Body of pancreas (tissue), 4 donors: ENCODE measurements at regions not wholly inside any gene's neighbourhood (a gene's known extent, or its start where the extent isn't known, plus 50 kb on each side); places are given as distances from the start of the nearest gene placed in this dataset.

Experiments used
- POLR2A ChIP-seq, 3 donors: fragments of 450-650 bp; IDR thresholded peaks; one replicate each; pipeline ENCODE4 v1.6.1; 2016; ENCODE audit warnings: antibody characterized with exemption in 3 of 3, mild to moderate bottlenecking in 2 of 3
- TF ChIP-seq, protein P1 (sequence below), 7 experiments: fragments of 450-650 bp in 4 of 7; fragments of 200-600 bp in 3 of 7; sonication (generic) in 3 of 7; IDR thresholded peaks; one replicate each; pipeline ENCODE4 v1.5.1; 2016 to 2019; ENCODE audit warnings: antibody characterized with exemption in 7 of 7

DNA sequence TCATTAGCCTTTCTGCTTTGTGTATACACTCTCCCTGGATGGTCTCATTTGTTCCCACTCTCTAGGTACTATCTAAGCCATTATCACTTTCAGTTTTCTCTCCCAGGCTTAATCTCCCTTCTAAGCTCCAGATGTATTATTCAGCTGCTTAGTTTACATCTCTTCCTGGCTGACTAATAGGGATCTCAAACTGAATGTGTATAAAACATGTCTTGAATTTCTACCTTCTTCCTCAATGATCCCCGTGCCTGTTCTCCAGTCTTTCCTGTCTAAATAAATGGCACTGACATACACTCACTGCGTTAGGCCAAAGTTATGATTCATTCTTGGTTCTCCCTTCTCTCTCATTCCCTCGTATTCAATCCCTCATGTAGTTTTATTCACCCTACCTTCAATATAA, 127.3 kb downstream of the NR2F2 start:
- TF ChIP-seq, protein P1, sequence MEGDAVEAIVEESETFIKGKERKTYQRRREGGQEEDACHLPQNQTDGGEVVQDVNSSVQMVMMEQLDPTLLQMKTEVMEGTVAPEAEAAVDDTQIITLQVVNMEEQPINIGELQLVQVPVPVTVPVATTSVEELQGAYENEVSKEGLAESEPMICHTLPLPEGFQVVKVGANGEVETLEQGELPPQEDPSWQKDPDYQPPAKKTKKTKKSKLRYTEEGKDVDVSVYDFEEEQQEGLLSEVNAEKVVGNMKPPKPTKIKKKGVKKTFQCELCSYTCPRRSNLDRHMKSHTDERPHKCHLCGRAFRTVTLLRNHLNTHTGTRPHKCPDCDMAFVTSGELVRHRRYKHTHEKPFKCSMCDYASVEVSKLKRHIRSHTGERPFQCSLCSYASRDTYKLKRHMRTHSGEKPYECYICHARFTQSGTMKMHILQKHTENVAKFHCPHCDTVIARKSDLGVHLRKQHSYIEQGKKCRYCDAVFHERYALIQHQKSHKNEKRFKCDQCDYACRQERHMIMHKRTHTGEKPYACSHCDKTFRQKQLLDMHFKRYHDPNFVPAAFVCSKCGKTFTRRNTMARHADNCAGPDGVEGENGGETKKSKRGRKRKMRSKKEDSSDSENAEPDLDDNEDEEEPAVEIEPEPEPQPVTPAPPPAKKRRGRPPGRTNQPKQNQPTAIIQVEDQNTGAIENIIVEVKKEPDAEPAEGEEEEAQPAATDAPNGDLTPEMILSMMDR (IDR thresholded peaks at IDR 0.05), result no peak
- TF ChIP-seq POLR2A (IDR thresholded peaks at IDR 0.05), result no peak
